Transverse colon (tissue), 4 donors: ENCODE measurements at regions not wholly inside any gene's neighbourhood (a gene's known extent, or its start where the extent isn't known, plus 50 kb on each side); places are given as distances from the start of the nearest gene placed in this dataset.

Experiments
- POLR2A ChIP-seq: fragments of 450-650 bp; IDR thresholded peaks from one replicate; pipeline ENCODE4 v1.6.1; 2016; ENCODE audit warnings: antibody characterized with exemption, mild to moderate bottlenecking, moderate library complexity
- POLR2AphosphoS5 ChIP-seq, 3 donors: sonication (generic); formaldehyde crosslinking; IDR thresholded peaks; one replicate each; pipeline ENCODE4 v1.6.1; 2016; ENCODE audit warnings: antibody characterized with exemption in 3 of 3
- TF ChIP-seq, protein P1 (sequence below), 5 experiments: fragments of 200-600 bp in 3 of 5; fragments of 450-650 bp in 2 of 5; sonication (generic) in 3 of 5; IDR thresholded peaks; 1 replicate in 2 of 5; 2 replicates in 3 of 5; pipeline ENCODE4 v1.5.1; 2016 to 2017; ENCODE audit warnings: antibody characterized with exemption in 5 of 5, inconsistent platforms in 3 of 5, mild to moderate bottlenecking in 2 of 5, moderate library complexity in 1 of 5

DNA sequence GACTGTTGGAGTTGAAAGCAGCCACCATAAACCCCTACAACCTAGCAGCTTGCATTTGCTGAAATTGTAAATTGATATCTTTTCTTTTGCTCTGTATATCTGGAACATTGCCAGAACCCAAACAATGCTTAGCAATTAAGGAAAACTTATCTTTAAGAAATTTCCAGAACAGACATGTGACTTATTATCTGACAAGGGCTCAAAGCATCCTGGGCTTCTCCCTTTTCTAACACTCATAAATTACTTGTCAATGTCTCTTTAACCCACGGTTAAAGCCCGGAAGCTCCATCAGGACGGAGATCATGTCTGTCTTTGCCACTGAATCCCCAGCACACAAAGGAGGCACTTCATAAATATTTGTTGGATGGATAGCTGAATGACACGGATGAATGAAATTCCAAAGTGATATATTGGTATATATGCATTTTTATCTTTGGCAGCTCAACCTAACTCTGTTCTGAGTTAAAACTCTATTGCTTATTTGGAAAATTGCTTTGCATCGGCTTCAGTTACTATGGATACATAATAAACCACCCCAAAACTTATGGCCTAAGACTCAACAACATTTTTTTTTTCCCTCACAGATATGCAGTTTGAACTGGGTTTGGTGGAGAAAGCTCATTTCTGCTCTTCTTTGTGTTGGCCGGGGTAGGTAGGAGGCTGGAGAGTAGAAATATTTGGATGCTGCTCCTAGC lies 103.1 kb upstream of the CLINT1 start:
- TF ChIP-seq, protein P1, sequence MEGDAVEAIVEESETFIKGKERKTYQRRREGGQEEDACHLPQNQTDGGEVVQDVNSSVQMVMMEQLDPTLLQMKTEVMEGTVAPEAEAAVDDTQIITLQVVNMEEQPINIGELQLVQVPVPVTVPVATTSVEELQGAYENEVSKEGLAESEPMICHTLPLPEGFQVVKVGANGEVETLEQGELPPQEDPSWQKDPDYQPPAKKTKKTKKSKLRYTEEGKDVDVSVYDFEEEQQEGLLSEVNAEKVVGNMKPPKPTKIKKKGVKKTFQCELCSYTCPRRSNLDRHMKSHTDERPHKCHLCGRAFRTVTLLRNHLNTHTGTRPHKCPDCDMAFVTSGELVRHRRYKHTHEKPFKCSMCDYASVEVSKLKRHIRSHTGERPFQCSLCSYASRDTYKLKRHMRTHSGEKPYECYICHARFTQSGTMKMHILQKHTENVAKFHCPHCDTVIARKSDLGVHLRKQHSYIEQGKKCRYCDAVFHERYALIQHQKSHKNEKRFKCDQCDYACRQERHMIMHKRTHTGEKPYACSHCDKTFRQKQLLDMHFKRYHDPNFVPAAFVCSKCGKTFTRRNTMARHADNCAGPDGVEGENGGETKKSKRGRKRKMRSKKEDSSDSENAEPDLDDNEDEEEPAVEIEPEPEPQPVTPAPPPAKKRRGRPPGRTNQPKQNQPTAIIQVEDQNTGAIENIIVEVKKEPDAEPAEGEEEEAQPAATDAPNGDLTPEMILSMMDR (IDR thresholded peaks at IDR 0.05) = no peak
- TF ChIP-seq POLR2AphosphoS5 (IDR thresholded peaks at IDR 0.05) (no peak), POLR2A (no peak)
